Embryonic facial prominence (tissue), 1 donor: ENCODE measurements at regions not wholly inside any gene's neighbourhood (a gene's known extent, or its start where the extent isn't known, plus 50 kb on each side); places are given as distances from the start of the nearest gene placed in this dataset.

Source experiments
- DNase-seq: peaks from one replicate; pipeline ENCODE4 v3.0.0-alpha.2; 2016; ENCODE audit errors: extremely low spot score

GRCh38 chr4:130485371-130485770, 1389.4 kb downstream of the C4orf33 start:
- DNase-seq, result peak; percentile 29

- peak; percentile 9 for DNase-seq
Observed at GRCh38 chr4:130486186-130486585, 1390.2 kb downstream of the C4orf33 start.

- no peak for DNase-seq
Observed at GRCh38 chr4:130486841-130487240, 1390.9 kb downstream of the C4orf33 start.

- DNase-seq, result no peak
Observed at GRCh38 chr4:130510661-130511060, 1414.7 kb downstream of the C4orf33 start.

DNA sequence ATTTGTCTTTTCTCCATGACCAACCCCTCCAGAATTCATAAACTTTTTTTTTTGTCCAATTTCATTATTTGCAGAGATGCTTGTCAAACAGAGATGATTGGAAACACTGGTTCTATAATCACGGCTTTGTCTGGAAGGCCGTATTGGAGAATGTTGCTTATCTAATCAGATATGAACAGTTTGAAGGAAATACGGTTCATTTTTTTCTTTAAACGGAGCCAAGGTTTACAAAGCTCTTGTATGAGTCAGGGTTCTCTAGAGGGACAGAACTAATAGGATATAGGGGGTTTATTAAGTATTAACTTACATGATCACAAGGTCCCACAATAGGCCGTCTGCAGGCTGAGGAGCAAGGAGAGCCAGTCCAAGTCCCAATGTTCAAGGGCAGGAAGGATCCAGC, 1415.8 kb downstream of the C4orf33 start:
- DNase-seq, result peak; percentile 7

DNA sequence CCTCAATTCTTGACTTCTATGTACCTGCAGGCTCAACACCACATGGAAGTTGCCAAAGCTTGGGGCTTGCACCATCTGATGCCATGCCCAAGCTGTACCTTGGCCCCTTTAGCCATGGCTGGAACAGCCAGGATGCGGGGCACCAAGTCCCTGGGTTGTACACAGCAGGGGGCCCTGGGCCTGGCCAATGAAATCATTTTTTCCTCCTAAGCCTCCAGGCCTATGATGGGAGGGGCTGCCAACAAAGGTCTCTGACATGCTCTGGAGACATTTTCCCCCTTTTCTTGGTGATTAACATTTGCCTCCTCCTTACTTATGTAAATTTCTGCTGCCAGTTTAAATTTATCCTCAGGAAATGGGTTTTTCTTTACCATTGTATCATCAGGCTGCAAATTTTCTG, 1428.1 kb downstream of the C4orf33 start:
- DNase-seq, result no peak

- DNase-seq, result no peak
Observed at GRCh38 chr4:130530505-130530904, 1434.6 kb downstream of the C4orf33 start.

DNA sequence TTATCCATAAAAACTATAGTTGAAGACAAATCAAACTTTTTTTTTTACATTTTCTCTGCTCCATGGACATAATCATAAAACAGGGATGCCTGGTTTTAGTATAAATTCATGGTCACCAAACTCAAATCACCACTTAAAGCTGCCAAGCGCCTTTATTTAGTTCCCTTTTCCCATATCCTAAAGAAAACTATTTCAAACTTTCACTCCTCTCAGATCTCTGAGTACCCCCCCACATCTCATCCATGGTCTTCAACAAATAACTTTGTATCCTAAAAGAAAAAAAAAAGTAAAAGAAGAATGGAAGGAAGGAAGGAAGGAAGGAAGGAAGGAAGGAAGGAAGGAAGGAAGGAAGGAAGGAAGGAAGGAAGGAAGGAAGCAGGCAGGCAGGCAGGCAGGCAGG, 1438.7 kb downstream of the C4orf33 start:
- DNase-seq, result no peak

GRCh38 chr4:130542953-130543352, 1447.0 kb downstream of the C4orf33 start:
- no peak for DNase-seq

GRCh38 chr4:130545171-130545570, 1449.2 kb downstream of the C4orf33 start:
- no peak for DNase-seq

GRCh38 chr4:130545596-130545995, 1449.6 kb downstream of the C4orf33 start:
- no peak for DNase-seq

- no peak for DNase-seq
Observed at GRCh38 chr4:130559268-130559667, 1463.3 kb downstream of the C4orf33 start.

GRCh38 chr4:130563185-130563888, 1467.4 kb downstream of the C4orf33 start:
- DNase-seq, result no peak

- DNase-seq, result no peak
Observed at GRCh38 chr4:130563889-130564418, 1468.0 kb downstream of the C4orf33 start.

DNA sequence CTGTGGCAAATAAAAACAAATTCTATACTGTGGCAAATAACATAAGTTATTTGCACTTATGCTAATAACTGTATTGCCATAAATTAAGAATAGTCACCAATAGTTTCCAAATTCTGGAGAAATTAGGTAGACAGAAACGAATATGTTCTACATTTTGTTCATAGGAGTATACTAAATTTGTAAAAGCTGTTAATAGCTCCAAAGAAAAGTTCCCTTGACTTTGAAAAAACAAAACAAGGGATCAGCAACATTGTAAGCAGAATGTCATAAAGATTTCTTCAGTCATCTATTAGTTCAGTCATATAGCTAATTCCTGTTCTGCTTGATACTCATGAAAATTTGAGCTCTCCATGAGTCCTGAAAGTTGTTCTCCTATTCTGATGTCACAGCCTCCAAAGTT, 1472.8 kb downstream of the C4orf33 start:
- DNase-seq, result no peak

DNA sequence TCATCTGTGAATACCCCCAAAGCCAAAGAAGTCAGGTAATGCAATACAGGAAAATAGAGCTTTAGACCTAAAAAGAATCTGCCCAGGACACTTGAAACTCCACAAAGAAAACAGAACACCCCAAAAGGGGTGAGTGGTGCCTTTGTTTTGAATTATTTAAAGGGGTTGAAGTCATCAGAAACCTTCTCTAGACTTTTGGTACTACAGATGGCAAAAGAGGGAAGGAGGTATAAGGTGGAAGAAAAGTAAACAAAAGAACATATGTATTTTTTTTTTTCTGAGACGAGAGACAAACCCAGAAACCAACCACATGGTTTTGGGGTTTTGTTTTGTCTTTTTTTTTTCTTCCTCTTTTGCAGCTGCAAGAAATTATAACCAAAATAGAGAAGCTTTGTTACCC, 1477.8 kb downstream of the C4orf33 start:
- no peak for DNase-seq

- no peak for DNase-seq
Observed at GRCh38 chr4:130574215-130574614, 1478.3 kb downstream of the C4orf33 start.

GRCh38 chr4:130576218-130576617, 1480.3 kb downstream of the C4orf33 start:
- DNase-seq, result no peak

DNA sequence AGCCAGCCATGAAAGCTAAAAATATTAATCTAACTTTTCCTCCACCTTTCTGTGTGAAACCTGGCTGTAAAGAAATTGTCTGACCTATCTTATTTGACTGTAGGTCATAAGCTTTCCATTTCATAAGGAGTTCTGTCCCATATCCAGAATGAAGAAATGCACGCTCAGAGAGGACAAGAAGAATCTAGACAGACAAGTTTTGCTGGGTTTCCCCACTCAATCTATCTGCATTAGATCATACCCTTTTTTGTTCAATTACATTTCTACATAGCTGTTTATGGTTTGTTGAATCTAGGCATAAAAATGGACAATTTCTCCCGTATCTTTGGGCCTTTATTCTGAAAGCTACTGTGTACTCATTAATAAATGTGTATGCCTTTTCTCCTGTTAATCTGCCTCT, 1495.1 kb downstream of the C4orf33 start:
- DNase-seq, result no peak

GRCh38 chr4:130600706-130601105, 1504.8 kb downstream of the C4orf33 start:
- DNase-seq, result no peak

DNA sequence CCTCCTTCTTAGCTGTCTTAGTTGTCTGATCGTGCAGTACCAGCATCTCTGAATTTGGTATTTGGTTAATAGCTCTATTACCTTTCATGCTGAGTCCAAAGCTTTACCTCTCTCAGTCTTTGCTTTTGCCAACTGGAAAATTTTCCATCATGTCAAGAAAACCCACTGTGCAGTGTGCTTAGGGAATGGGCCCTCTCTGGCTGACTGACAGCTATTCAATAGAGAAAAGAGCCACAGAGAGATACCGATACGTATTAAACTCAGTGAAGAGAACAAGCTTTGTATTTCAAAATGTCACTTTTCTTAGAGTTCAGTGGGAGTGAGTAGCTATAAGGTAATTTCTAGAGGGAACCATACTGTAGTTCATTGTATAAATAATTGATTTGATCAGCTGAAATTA, 1507.1 kb downstream of the C4orf33 start:
- no peak for DNase-seq

GRCh38 chr4:130608121-130608520, 1512.2 kb downstream of the C4orf33 start:
- DNase-seq, result no peak

GRCh38 chr4:130628531-130628930, 1532.6 kb downstream of the C4orf33 start:
- no peak for DNase-seq
